Cerebellar nuclear complex (tissue), 1 donor: ENCODE measurements at regions not wholly inside any gene's neighbourhood (a gene's known extent, or its start where the extent isn't known, plus 50 kb on each side); places are given as distances from the start of the nearest gene placed in this dataset.
"Not testable (repeated sequence)": the region's sequence is repeated elsewhere in the genome, so short reads cannot be mapped to it uniquely, and the experiment has no call there.

ENCODE experiments used
- DNase-seq, 2 experiments: peaks; one replicate each; lab custom pipeline; 2025; lab: John Stamatoyannopoulos, UW

- no peak for DNase-seq
These were observed 62.3 kb upstream of the HIVEP3 start for GRCh38 chr1:41980827-41981653.

- no peak for DNase-seq
These were observed 60.3 kb upstream of the HIVEP3 start for GRCh38 chr1:41978986-41979385.

- no peak for DNase-seq
These were observed 58.6 kb upstream of the HIVEP3 start for GRCh38 chr1:41977326-41977725.

- no peak for DNase-seq
These were observed 57.9 kb upstream of the HIVEP3 start for GRCh38 chr1:41976671-41977070.

- DNase-seq: peak in 1 of 2 experiments; percentile 2
These were observed 57.3 kb upstream of the HIVEP3 start for GRCh38 chr1:41975850-41976569.

GRCh38 chr1:41975121-41975520, 56.4 kb upstream of the HIVEP3 start:
- DNase-seq: no peak

GRCh38 chr1:41968557-41968956, 49.8 kb upstream of the HIVEP3 start:
- DNase-seq: not testable (repeated sequence)
